ENCODE measurements at regions not wholly inside any gene's neighbourhood (a gene's known extent, or its start where the extent isn't known, plus 50 kb on each side); places are given as distances from the start of the nearest gene placed in this dataset.

DNA sequence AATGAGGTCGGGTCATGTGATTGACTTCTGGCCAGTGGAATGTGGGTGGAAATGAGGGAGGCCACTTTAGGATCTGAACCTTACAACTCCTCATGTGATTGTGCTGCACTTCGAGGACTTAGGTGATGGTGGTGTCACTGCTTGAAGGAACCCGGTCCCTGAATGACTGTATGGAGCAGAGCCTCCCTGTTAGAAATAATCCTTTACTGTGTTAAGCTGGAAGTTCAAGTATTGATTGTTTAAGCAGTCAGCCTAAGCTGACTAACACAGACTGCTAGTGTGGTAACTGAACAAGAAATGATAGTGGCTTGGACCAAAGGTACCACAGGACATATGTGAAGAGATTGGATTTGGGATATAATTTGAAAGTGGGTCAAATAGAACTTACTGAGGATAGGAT lies 138.0 kb downstream of the OPN5 start:
- TF ChIP-seq, protein P1, sequence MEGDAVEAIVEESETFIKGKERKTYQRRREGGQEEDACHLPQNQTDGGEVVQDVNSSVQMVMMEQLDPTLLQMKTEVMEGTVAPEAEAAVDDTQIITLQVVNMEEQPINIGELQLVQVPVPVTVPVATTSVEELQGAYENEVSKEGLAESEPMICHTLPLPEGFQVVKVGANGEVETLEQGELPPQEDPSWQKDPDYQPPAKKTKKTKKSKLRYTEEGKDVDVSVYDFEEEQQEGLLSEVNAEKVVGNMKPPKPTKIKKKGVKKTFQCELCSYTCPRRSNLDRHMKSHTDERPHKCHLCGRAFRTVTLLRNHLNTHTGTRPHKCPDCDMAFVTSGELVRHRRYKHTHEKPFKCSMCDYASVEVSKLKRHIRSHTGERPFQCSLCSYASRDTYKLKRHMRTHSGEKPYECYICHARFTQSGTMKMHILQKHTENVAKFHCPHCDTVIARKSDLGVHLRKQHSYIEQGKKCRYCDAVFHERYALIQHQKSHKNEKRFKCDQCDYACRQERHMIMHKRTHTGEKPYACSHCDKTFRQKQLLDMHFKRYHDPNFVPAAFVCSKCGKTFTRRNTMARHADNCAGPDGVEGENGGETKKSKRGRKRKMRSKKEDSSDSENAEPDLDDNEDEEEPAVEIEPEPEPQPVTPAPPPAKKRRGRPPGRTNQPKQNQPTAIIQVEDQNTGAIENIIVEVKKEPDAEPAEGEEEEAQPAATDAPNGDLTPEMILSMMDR (conservative IDR thresholded peaks at IDR 0.05) = no peak
- no peak for TF ChIP-seq EZH2 (IDR thresholded peaks at IDR 0.05; ENCODE audit: low read depth)

All from PC-9 (cell line).